SK-N-SH (cell line): ENCODE measurements at regions not wholly inside any gene's neighbourhood (a gene's known extent, or its start where the extent isn't known, plus 50 kb on each side); places are given as distances from the start of the nearest gene placed in this dataset.

ENCODE experiments used
- CTCF ChIA-PET: fragments of 300-600, 350-600 bp; formaldehyde crosslinking; extraction: SDS; loops from one replicate; lab custom pipeline; 2021; lab: Yijun Ruan, JAX
- POLR2A ChIA-PET: fragments of 350-600 bp; sonication (Branson Sonifier 250); formaldehyde crosslinking; extraction: SDS; loops from one replicate; lab custom pipeline; 2020; ENCODE audit warnings: antibody characterized with exemption, inconsistent platforms; lab: Yijun Ruan, JAX
- DNase-seq: peaks from one replicate; pipeline ENCODE4 v3.0.0; 2012
- H2AFZ ChIP-seq: fragments of 200-600 bp; sonication (generic); 2 replicates; pipeline ENCODE4 v1.8.1; 2016; ENCODE audit warnings: antibody characterized with exemption, mild to moderate bottlenecking, low read depth
- H3F3A ChIP-seq: fragments of 200-600 bp; sonication (generic); replicated peaks from 2 replicates; pipeline ENCODE3; 2016; ENCODE audit warnings: antibody characterized with exemption, mild to moderate bottlenecking; ENCODE audit not compliant: insufficient read depth
- H3K27ac ChIP-seq, 2 experiments: fragments of 200-500 bp in 1 of 2; fragments of 200-600 bp in 1 of 2; sonication (Bioruptor generic) in 1 of 2; sonication (generic), shearing (Covaris generic) in 1 of 2; 2 replicates each; pipeline versions ENCODE4 v1.5.1 to v1.6.1; 2014 to 2016; ENCODE audit warnings: low read depth in 2 of 2, inconsistent platforms in 1 of 2, low read length in 1 of 2, mild to moderate bottlenecking in 1 of 2, mixed read lengths in 1 of 2
- H3K27me3 ChIP-seq: fragments of 200-600 bp; sonication (generic), shearing (Covaris generic); 2 replicates; pipeline ENCODE4 v1.6.1; 2016; ENCODE audit warnings: mixed run types; ENCODE audit not compliant: insufficient read depth
- H3K36me3 ChIP-seq, 2 experiments: fragments of 200-500 bp in 1 of 2; fragments of 200-600 bp in 1 of 2; sonication (Bioruptor generic) in 1 of 2; sonication (generic) in 1 of 2; replicated peaks in 1 of 2; 2 replicates each; pipeline versions ENCODE3 to v1.5.1; 2014 to 2016; ENCODE audit warnings: low read length in 1 of 2, mild to moderate bottlenecking in 1 of 2; ENCODE audit not compliant: insufficient read depth in 2 of 2, control insufficient read depth in 1 of 2
- H3K4me1 ChIP-seq, 2 experiments: fragments of 200-500 bp in 1 of 2; fragments of 200-600 bp in 1 of 2; sonication (Bioruptor generic) in 1 of 2; sonication (generic), shearing (Covaris generic) in 1 of 2; 2 replicates each; pipeline versions ENCODE4 v1.5.1 to v1.6.1; 2014 to 2016; ENCODE audit warnings: low read depth in 1 of 2, low read length in 1 of 2, mixed run types in 1 of 2; ENCODE audit not compliant: insufficient read depth in 2 of 2, control insufficient read depth in 1 of 2
- H3K4me2 ChIP-seq: fragments of 200-600 bp; sonication (generic), shearing (Covaris generic); 2 replicates; pipeline ENCODE4 v1.6.1; 2017; ENCODE audit warnings: mixed run types
- H3K4me3 ChIP-seq, 2 experiments: fragments of 200-500 bp in 1 of 2; fragments of 200-600 bp in 1 of 2; sonication (Bioruptor generic) in 1 of 2; sonication (generic), shearing (Covaris generic) in 1 of 2; 2 replicates each; pipeline versions ENCODE4 v1.5.1 to v1.8.1; 2014 to 2016; ENCODE audit warnings: low read depth in 2 of 2, inconsistent platforms in 1 of 2, low read length in 1 of 2, mild to moderate bottlenecking in 1 of 2, mixed read lengths in 1 of 2, moderate library complexity in 1 of 2
- H3K79me2 ChIP-seq: fragments of 200-600 bp; sonication (generic); 2 replicates; pipeline ENCODE4 v1.8.1; 2017; ENCODE audit warnings: mild to moderate bottlenecking; ENCODE audit not compliant: insufficient read depth
- H3K9ac ChIP-seq: fragments of 200-600 bp; sonication (generic); 2 replicates; pipeline ENCODE4 v1.6.1; 2017; ENCODE audit warnings: mixed run types
- H3K9me2 ChIP-seq: fragments of 200-600 bp; sonication (generic); 2 replicates; pipeline ENCODE4 v1.6.1; 2017; ENCODE audit warnings: mixed run types
- H3K9me3 ChIP-seq: fragments of 200-600 bp; sonication (generic); 2 replicates; pipeline ENCODE4 v1.6.1; 2017; ENCODE audit warnings: mixed run types, mild to moderate bottlenecking, moderate library complexity
- H4K20me1 ChIP-seq: fragments of 200-600 bp; sonication (generic); 2 replicates; pipeline ENCODE4 v1.6.1; 2017; ENCODE audit warnings: mild to moderate bottlenecking, mixed run types; ENCODE audit not compliant: insufficient read depth
- ELF1 ChIP-seq: IDR thresholded peaks from 2 replicates; pipeline ENCODE4 v1.4.0; 2012
- FOSL2 ChIP-seq: IDR thresholded peaks from 2 replicates; pipeline ENCODE4 v1.4.0; 2012; ENCODE audit warnings: low read depth, mild to moderate bottlenecking, moderate library complexity, borderline replicate concordance
- MAX ChIP-seq: IDR thresholded peaks from 2 replicates; pipeline ENCODE4 v1.4.0; 2012; ENCODE audit warnings: low read depth
- POLR2AphosphoS5 ChIP-seq: IDR thresholded peaks from 2 replicates; pipeline ENCODE4 v1.6.1; 2012; ENCODE audit warnings: low read depth, low read length
- RCOR1 ChIP-seq: fragments of 150-350 bp; IDR thresholded peaks from 2 replicates; pipeline ENCODE4 v1.6.1; 2017; ENCODE audit warnings: antibody characterized with exemption, low read length
- REST ChIP-seq: IDR thresholded peaks from 2 replicates; pipeline ENCODE4 v1.6.1; 2012; ENCODE audit warnings: mild to moderate bottlenecking, low read depth, low read length, moderate library complexity
- SMC3 ChIP-seq: IDR thresholded peaks from 2 replicates; pipeline ENCODE4 v1.6.1; 2012; ENCODE audit warnings: low read depth, low read length, improper control_type of control experiment
- TAF1 ChIP-seq: IDR thresholded peaks from 2 replicates; pipeline ENCODE4 v1.6.1; 2012; ENCODE audit warnings: low read depth, mild to moderate bottlenecking, low read length, moderate library complexity, borderline replicate concordance
- TCF12 ChIP-seq: IDR thresholded peaks from 2 replicates; pipeline ENCODE4 v1.4.0; 2012
- USF1 ChIP-seq: IDR thresholded peaks from 2 replicates; pipeline ENCODE4 v1.4.0; 2012; ENCODE audit warnings: low read depth, borderline replicate concordance
- USF2 ChIP-seq: fragments of 150-350 bp; IDR thresholded peaks from 2 replicates; pipeline ENCODE4 v1.6.1; 2017; ENCODE audit warnings: antibody characterized with exemption, low read length, low read depth, borderline replicate concordance
- ZBTB33 ChIP-seq: IDR thresholded peaks from 2 replicates; pipeline ENCODE4 v1.4.0; 2012; ENCODE audit warnings: low read depth, borderline replicate concordance
- WGBS: methylation state at CpG from one replicate; pipeline ENCODE4 v1.1.6; 2017; ENCODE audit warnings: low lambda C conversion rate; 5-methylcytosine and 5-hydroxymethylcytosine counted together

- H3K79me2 ChIP-seq = no peaks in the 10 kb centered on the region
These were observed 457.0 kb upstream of the KLF4 start for GRCh38 chr9:107946364-107947141.

More at GRCh38 chr9:107946364-107947141, 457.0 kb upstream of the KLF4 start:
- H3F3A ChIP-seq = no peaks in the 10 kb centered on the region
- no peak overlapping the region for H3K4me2 ChIP-seq
- POLR2A ChIA-PET = no interaction called here
- no peaks in the 10 kb centered on the region for H3K4me1 ChIP-seq
- CTCF ChIA-PET = no interaction called here
- H3K27me3 ChIP-seq = no peaks in the 10 kb centered on the region; the same call in 1 of the 2 replicates
- H3K9me2 ChIP-seq = no peaks in the 10 kb centered on the region
- no peak overlapping the region for H2AFZ ChIP-seq
- H3K4me3 ChIP-seq = no peak overlapping the region
- H3K9me3 ChIP-seq = no peaks in the 10 kb centered on the region
- no peak for TF ChIP-seq USF1
- no peak for TF ChIP-seq MAX
- no peak for TF ChIP-seq ELF1
- TF ChIP-seq POLR2AphosphoS5 = no peak
- no peak for TF ChIP-seq ZBTB33
- TF ChIP-seq TAF1 = no peak
- no peak for TF ChIP-seq SMC3
- no peak for TF ChIP-seq REST
- no peak for TF ChIP-seq RCOR1
- TF ChIP-seq TCF12 = no peak
- TF ChIP-seq USF2 = no peak
- no peak for TF ChIP-seq FOSL2
- H3K9ac ChIP-seq = no peak overlapping the region
- no peaks in the 10 kb centered on the region for H3K36me3 ChIP-seq
- WGBS = 22% methylated on average over 5 of the region's 5 CpGs
- no peak overlapping the region for H3K27ac ChIP-seq
- no peak for DNase-seq
- H4K20me1 ChIP-seq = no peaks in the 10 kb centered on the region
